ENCODE measurements at regions not wholly inside any gene's neighbourhood (a gene's known extent, or its start where the extent isn't known, plus 50 kb on each side); places are given as distances from the start of the nearest gene placed in this dataset.

DNA sequence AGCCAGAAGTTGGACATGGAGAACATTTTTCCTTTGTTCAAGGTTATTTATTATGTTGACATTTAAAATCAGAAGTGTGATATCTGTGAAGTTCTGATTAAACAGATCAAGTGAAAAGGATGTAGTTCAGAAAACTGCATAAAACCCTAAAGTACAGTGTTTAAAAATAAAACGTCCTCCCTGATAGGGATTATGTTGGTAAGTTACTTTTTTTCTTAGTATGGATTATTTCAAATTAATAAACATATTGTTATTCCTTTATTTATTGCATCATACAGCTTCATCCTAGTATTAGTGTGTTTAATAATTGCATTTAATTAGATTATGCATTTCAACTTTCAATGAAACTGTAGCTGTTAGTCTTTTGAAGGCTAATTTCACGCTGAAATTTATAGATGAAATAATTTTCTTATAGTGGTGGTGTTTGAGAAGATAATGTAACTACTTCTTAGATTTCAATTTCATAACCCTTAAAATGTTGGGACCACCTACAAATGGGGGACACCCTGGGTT, 157.9 kb upstream of the DMRT1 start:
- TF ChIP-seq NFIC (IDR thresholded peaks at IDR 0.05) (no peak), EP300 (IDR thresholded peaks at IDR 0.05; ENCODE audit: borderline replicate concordance) (no peak), TAF1 (IDR thresholded peaks at IDR 0.05; ENCODE audit: low read depth) (no peak)
